GM19463 (cell line): ENCODE measurements at regions not wholly inside any gene's neighbourhood (a gene's known extent, or its start where the extent isn't known, plus 50 kb on each side); places are given as distances from the start of the nearest gene placed in this dataset.
A peak's percentile ranks its signal among the peaks of the same experiment; 100 is the strongest.
"Not testable (repeated sequence)": the region's sequence is repeated elsewhere in the genome, so short reads cannot be mapped to it uniquely, and the experiment has no call there.

ENCODE experiments used
- ATAC-seq: cut with Tn5 transposase; IDR thresholded peaks from one replicate; pipeline ENCODE4 v1.9.1; 2021; ENCODE audit warnings: mild to moderate bottlenecking, moderate library complexity; ENCODE audit not compliant: unreplicated experiment

GRCh38 chr2:13334071-13334470 is 617.3 kb downstream of the TRIB2 start:
- ATAC-seq: not testable (repeated sequence)

DNA sequence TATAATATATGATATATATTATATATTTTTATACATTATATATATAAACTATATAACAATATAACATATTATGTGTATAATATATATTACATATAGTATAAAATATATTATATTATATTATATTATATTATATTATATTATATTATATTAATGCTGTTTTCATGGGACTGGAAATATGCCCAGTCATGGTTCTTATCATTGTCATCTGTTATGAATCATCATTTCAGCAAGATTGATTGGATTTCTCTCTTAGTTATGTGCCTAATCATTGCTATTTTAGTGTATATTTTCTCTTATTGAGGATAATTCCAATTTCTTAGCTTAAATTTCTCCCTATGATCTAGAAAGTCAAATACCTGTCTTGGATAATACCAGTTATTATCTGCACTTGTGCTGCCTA is 617.8 kb downstream of the TRIB2 start:
- ATAC-seq: no peak

- ATAC-seq: no peak
Measured at GRCh38 chr2:13335862-13336535, 619.3 kb downstream of the TRIB2 start.

DNA sequence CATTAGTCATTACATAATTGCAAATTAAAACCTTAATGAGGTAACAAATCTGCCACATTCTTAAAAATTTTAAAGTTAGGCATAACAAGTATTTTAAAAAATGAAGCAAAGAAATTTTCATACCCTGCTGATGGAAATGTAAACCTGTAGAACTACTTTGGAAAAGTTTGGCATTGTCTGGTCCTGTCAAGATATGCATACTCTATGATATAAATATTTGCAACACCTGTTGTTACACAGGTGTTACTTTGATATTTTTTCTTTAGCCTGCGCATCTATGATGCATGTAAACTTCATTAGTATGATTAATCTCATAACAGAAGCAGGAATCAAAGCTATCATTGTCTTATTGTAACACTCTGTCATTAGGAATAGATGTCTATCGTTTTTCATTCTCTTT is 634.3 kb downstream of the TRIB2 start:
- ATAC-seq: no peak

- ATAC-seq: no peak
Measured at GRCh38 chr2:13353083-13353482, 636.3 kb downstream of the TRIB2 start.

GRCh38 chr2:13354031-13354430 is 637.3 kb downstream of the TRIB2 start:
- no peak for ATAC-seq

- ATAC-seq: not testable (repeated sequence)
Measured at GRCh38 chr2:13381928-13382327, 665.2 kb downstream of the TRIB2 start.

GRCh38 chr2:13389172-13389571 is 672.4 kb downstream of the TRIB2 start:
- ATAC-seq: not testable (repeated sequence)

DNA sequence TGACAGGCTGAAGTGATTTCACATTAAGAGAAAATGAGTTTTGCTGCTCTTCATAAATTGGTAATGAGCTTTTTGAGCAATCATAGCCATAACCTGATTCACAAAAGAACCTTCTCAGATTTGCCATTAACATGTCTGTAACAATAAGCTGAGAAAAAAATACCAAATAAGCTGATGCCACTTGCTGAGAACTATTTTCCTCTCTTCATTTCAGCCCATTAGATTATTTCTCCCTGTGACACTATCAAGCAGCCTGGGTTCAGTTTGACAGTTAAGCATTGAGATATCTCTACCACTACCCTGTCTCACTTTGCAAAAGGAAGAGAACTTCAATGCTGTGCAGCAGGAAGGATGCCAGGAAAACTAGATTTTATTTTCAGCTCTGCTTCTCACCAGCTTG is 673.9 kb downstream of the TRIB2 start:
- no peak for ATAC-seq

DNA sequence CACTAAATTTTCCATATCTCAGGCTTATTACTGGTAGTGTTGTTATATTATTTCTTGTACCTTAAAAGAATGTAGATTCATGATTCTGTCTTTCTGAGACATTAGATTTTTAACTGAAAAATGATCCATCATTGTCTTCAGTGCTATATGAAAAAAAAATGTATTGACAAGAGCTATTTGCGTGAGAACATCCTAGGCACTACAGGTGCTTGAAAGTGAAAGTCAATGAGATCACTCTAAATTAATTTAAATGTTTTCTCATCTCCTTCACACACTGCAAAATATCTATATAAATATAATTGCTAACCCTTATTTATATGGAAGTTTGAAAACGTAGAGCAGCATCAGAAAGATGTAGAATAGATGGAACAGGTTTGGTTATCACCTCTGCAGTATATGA is 684.6 kb downstream of the TRIB2 start:
- no peak for ATAC-seq

DNA sequence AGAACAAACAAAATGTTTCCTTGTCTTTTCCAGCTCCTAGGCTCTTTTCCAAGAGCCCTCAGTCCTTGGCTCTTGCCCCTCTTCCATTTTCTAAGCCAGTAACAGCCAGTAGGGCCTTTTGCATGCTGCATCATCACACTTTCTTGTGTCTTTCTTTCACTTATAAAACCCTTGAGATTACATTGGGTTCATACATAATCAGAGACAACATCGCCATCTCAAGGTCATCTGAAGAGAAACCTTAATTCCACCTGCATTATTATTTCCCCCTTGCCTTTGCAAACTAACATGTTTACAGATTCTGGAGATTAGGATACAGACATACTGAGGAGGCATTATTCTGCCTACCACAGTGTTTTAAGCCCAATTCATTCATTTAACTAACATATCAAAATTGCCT is 697.3 kb downstream of the TRIB2 start:
- no peak for ATAC-seq

DNA sequence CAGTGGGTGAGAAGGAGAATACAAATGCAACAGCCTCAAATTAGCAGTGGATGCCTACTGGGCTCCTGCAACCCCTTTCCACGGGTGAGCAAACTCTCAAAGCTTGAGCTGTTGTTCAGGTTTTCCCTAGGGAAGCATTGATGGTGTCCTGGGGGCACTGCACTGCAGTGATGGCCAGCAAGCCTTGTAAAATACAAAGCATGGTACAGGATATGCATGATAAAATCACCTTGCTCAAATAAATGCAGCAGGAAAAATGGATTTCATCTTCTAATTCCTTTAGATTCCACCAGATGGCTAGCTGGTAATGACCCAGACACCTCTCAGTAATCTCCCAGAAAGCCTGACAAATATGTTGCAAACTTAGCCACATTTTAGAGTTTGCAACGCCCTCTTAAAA is 698.2 kb downstream of the TRIB2 start:
- ATAC-seq: no peak

GRCh38 chr2:13433954-13434353 is 717.2 kb downstream of the TRIB2 start:
- no peak for ATAC-seq

GRCh38 chr2:13443554-13444261 is 727.0 kb downstream of the TRIB2 start:
- ATAC-seq: not testable (repeated sequence)

- ATAC-seq: no peak
Measured at GRCh38 chr2:13462464-13462863, 745.7 kb downstream of the TRIB2 start.

DNA sequence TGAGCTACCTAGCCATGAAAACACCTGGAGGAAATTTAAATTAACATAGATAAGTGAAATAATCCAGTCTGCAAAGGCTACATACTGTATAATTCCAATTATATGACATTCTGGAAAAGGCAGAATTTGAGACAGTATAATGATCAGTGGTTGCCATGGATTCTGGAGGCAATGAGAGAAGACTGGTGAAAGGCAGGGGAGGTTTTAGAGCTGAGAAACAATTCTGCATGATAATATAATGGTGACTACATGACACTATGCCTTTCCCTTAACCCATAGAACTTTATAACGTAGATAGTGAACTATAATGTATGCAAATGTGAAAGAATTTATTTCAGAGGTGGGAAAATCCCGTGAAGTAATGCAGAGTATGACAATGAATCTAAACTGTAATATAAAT is 749.3 kb downstream of the TRIB2 start:
- ATAC-seq: no peak

DNA sequence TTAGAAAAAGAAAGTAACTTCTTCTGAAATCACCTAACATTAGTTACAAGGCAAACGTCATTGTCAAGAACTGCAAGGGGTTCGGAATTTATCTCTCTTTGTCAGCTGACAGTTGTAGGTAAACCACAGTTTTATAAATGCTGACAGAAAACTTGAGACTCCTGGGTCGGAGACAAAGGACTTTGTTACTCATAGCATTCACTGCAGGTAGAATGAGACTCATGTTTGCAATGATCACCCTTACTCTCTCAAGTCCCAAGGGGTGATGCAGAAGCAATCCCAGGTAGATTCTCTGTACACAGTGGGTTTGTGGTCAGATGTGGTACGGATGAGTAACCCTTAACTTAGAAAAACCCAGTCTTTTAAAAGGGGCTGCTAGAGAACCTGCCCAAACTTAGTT is 757.8 kb downstream of the TRIB2 start:
- ATAC-seq: no peak

- ATAC-seq: peak; percentile 76
Measured at GRCh38 chr2:13480057-13480456, 763.3 kb downstream of the TRIB2 start.

DNA sequence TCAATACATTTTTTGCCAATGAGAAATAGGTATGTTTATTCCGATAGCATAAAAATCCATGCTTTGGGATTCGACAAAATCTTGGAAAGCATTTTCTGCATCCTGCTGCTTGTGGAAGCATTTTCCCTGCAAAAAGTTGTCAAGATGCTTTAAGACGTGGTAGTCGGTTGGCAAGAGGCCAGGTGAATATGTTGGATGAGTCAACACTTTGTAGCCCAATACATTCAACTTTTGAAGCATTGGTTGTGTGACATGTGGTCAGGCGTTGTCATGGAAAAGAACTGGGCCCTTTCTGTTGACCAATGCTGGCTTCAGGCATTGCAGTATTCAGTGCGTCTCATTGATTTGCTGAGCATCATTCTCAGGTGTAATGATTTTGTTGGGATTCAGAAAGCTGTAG is 764.5 kb downstream of the TRIB2 start:
- ATAC-seq: no peak

GRCh38 chr2:13485256-13485655 is 768.5 kb downstream of the TRIB2 start:
- no peak for ATAC-seq

DNA sequence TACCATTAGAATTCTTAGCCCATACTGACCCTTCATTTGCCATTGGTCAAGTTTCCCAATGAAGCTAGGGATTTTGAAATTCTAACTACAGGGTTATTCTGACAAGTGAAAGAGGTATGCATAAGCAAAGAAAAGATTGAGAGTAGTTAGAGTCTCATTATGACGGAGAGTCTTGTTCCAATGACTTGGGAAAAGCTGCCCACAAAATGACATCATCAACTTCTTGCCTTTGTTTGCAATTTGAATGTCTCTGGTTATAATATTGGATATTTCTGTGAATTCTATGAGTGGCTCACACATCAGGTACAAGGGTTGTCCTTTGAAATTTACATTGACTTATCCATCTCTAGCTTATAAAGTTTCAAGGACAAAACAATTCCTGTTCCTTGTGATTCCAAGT is 772.2 kb downstream of the TRIB2 start:
- no peak for ATAC-seq

DNA sequence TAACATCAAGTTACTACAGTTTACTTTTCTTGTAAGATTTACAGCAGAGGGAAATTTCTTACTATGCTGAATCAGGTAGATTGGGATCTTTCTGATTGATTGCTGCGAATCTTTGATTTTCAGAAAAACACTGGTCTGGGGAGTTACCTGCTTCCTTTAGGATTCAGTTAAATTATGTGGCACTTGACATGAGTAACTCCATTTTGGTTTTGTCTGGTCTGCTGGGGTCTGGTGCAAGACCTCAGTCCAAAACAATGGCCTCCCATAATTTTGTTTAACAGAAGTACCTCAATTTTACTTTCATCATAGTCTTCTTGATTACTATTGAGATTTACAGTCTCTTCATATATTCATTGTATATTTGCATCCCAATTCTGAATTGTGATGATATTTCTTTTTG is 775.5 kb downstream of the TRIB2 start:
- no peak for ATAC-seq

DNA sequence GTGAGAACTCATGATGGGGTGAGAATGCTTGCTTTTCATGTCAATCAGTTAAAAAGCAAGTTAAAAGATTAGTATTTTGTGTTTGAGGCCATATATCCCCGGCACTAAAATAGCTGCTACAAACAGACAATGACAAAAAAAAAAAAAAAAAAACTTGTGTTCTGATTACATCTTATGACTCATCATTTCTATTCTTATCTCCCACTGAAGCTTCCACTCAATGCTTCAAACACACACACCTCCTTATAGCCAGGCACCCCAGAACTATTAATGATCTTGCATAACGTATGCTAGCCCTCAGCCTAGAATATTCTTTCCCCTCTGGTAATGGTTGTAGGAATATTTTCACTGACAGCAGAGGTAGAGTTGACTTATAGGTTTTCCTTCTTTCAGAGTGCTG is 778.3 kb downstream of the TRIB2 start:
- no peak for ATAC-seq
